DMS153 treated with DMSO at 0.1 percent for 48 hours (cell line): ENCODE measurements at regions not wholly inside any gene's neighbourhood (a gene's known extent, or its start where the extent isn't known, plus 50 kb on each side); places are given as distances from the start of the nearest gene placed in this dataset.

Experiments
- DNase-seq: peaks from one replicate; lab custom pipeline; 2025; ENCODE audit not compliant: unreplicated experiment; lab: John Stamatoyannopoulos, UW

DNA sequence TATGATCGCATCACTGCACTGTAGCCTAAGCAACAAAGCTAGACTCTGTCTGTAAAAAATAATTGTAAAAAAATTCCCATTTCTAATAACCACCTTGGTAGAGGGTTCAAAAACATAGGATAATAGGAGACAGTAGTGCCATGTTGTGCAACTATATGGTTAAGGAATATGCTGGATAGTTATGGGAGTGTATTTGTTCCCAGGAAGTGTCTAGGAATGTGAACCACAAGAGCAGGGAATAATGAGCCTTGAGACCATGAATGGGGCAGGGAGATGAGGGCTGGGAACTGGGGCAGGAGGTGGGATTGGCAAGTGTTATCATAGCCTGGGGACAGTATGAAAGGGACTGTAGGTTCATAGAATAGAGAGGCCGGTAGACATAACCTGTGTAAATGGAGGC, 50.4 kb downstream of the RUSC2 start:
- DNase-seq = no peak

DNA sequence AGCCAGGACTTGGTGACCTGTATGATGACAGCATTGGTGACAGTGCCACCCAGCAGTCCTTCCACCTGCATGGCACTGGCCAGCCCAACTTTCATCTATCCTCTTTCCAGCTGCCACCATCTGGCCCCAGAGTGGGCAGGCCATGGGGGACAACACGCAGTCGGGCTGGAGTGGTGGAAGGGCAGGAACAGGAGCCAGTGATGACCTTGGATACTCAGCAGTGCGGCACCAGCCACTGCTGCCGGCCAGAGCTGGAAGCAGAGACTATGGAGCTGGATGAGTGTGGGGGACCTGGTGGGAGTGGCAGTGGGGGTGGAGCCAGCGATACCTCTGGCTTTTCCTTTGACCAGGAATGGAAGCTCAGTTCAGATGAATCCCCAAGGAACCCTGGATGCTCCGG, 56.9 kb downstream of the RUSC2 start:
- no peak for DNase-seq

DNA sequence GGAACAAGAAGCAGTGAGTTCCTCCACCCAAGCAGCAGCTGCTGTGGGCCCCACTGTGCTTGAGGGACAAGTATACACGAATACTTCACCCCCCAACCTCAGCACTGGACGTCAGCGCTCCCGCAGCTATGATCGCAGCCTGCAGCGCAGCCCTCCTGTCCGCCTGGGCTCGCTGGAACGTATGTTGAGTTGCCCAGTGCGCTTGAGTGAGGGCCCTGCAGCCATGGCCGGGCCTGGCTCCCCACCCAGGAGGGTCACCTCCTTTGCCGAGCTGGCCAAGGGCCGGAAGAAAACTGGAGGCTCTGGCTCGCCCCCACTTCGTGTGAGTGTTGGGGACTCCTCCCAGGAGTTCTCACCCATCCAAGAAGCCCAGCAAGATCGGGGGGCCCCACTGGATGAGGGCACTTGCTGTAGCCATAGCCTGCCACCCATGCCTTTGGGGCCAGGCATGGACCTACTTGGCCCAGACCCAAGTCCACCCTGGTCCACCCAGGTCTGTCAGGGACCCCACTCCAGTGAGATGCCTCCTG, 57.1 kb upstream of the TESK1 start:
- no peak for DNase-seq

DNA sequence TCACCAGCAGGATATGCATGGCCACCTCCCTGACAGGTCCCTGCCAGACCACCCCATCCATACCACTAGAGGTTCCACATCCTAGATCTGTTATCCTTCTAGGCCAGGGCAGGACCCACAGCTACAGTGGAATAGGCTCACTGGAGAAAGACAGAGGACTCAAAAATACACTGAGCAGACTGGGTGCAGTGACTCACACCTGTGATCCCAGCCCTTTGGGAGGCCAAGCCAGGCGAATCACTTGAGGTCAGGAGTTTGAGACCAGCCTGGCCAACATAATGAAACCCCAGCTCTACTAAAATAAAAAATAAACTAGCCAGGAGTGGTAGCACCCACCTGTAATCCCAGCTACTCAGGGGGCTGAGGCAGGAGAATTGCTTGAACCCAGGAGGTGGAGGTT, 56.5 kb upstream of the TESK1 start:
- no peak for DNase-seq

DNA sequence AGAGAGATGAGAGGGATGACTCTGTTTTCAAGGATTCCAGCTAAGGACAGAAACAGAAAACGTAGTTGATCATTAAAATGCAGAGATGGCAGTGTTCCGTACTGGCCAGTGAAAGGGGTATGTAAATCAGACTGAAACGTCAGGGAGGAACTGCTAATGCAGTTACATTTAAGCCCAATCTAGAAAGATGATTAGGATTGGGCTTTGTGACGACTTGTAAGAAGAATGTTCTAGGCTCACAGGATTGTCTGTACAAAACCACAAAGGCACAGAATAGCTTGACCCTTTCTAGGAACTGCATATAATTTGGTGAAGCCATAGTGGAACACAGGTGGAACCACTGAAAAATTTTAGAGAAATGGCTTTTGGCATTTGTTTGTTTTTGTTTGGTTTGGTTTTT, 55.6 kb upstream of the TESK1 start:
- no peak for DNase-seq

DNA sequence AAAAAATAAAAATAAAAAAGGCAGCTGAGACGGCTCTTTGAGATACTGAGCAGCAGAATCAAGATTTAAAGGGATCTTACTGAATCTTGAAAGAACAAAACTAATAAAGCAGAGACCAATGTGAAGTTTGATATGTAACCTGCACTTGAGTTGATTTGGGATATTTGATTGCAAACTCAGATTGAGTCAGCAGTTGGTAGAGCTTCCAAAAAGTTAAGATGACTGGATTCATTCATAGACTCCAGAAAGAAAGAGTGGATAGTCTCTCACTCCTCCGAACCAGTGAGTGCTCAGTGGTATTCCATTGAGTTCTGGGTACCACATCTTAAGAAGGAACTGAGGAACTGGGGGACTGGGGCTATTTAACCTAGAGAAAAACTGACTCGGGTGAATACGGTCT, 52.7 kb upstream of the TESK1 start:
- no peak for DNase-seq

DNA sequence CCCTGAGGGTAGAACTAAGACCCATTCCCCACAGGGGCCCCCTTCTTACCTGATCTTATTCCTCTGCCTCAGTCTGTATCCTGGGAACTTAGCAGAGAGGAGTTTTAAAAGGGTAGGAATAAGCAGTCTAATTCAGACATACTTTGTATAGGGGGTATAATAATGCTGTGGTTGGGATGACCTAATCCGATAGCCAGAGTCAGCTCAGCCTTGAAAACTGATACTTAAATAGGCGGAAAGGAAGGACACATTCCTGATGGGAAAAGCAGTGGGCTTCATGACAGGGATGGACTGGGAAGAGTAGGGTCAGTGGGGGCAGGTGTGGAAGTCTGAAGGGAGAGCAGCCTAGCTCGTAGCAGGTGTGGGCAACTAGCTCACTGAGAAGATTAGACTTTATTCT, 52.2 kb upstream of the TESK1 start:
- no peak for DNase-seq

DNA sequence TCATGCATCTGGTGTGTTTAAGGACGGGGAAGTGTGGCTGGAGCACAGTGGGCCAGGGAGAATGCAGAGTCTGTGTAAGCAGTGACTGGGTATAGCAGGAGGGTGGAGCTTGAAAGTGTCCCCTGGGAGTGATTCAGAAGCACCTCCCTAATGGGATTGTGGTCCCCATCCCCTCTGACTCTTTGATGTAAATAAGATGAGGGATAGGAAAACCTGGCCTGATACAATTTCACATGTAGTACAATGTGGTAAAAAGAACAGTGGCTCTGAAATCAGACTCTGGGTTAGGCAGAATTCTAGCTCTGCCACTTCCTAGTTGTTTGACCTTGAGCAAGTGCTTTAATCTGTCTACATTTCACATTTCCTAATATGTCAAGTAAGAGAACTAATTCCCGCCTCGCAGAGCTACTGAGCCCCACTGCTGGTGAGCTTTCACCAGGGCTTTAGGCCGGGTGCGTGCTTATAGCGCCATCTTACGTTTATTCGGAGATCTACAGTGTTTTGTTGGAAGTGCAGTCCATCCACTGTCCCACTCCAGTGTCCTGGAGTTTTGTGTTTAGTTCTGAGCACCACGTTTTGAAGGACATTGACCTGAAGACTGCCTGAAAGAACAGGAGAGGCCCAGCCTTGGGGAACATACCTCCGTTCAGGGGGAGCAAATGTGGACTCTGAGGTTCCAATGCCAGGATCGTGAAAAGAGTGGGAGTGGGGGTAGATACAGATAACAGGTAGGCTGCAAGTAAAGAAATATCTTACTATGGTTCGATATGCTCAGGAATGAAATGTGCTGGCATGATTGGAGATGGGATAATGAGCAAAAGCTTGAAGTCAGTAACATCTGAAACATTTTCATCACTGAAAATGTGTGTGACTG, 51.2 kb upstream of the TESK1 start:
- peak; percentile 45 for DNase-seq

DNA sequence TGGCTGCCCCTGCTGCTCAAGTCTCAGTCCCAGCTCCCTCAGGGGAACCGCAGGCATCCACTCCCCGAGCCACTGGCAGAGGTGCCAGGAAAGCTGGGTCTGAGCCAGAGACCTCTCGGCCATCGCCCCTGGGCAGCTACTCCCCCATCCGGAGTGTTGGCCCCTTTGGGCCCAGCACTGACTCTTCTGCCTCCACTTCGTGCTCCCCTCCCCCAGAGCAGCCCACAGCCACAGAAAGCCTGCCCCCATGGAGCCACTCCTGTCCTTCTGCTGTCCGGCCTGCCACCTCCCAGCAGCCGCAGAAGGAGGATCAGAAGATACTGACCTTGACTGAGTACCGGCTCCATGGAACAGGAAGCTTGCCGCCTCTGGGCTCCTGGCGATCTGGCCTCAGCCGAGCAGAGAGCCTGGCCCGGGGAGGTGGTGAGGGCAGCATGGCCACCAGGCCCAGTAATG, 49.8 kb upstream of the TESK1 start:
- DNase-seq = no peak
